ENCODE measurements at regions not wholly inside any gene's neighbourhood (a gene's known extent, or its start where the extent isn't known, plus 50 kb on each side); places are given as distances from the start of the nearest gene placed in this dataset.

GRCh38 chr5:109485030-109485429, 75.3 kb upstream of the PJA2 start:
- Histone ChIP-seq H3K4me3 (no peak overlapping the region), H3K36me3 (no peaks in the 10 kb centered on the region), H3K27me3 (no peaks in the 10 kb centered on the region), H3K27ac (no peak overlapping the region), H3K9me3 (no peaks in the 10 kb centered on the region), H3K4me1 (peaks cover 6% of the 10 kb centered on the region)
- WGBS = 28% methylated on average over 8 of the region's 8 CpGs
- peak in 1 of 2 donors; percentile 68 for DNase-seq (ENCODE audit: low spot score in 2 of 2)
- TF ChIP-seq EP300 (IDR thresholded peaks at IDR 0.05) (no peak), CTCF (IDR thresholded peaks at IDR 0.05) (no peak), POLR2A (IDR thresholded peaks at IDR 0.05) (no peak), POLR2AphosphoS5 (IDR thresholded peaks at IDR 0.05) (no peak)

- no peak for DNase-seq (ENCODE audit: low spot score in 2 of 2)
- WGBS = 39% methylated on average over 3 of the region's 3 CpGs
- Histone ChIP-seq H3K4me3 (no peak overlapping the region), H3K27ac (no peak overlapping the region), H3K27me3 (no peaks in the 10 kb centered on the region), H3K4me1 (peaks cover 6% of the 10 kb centered on the region), H3K36me3 (no peaks in the 10 kb centered on the region), H3K9me3 (no peaks in the 10 kb centered on the region)
- TF ChIP-seq POLR2A (IDR thresholded peaks at IDR 0.05) = no peak
- TF ChIP-seq EP300 (IDR thresholded peaks at IDR 0.05) = no peak
- TF ChIP-seq POLR2AphosphoS5 (IDR thresholded peaks at IDR 0.05) = no peak
- no peak for TF ChIP-seq CTCF (IDR thresholded peaks at IDR 0.05)
These were observed 74.8 kb upstream of the PJA2 start for GRCh38 chr5:109484597-109484996.

- Histone ChIP-seq H3K36me3 (no peaks in the 10 kb centered on the region), H3K27me3 (no peaks in the 10 kb centered on the region), H3K4me1 (peaks cover 6% of the 10 kb centered on the region), H3K9me3 (no peaks in the 10 kb centered on the region), H3K4me3 (no peak overlapping the region), H3K27ac (no peak overlapping the region)
- DNase-seq (ENCODE audit: low spot score in 2 of 2) = no peak
- TF ChIP-seq POLR2AphosphoS5 (IDR thresholded peaks at IDR 0.05) = no peak
- TF ChIP-seq EP300 (IDR thresholded peaks at IDR 0.05) = no peak
- no peak for TF ChIP-seq CTCF (IDR thresholded peaks at IDR 0.05)
- TF ChIP-seq POLR2A (IDR thresholded peaks at IDR 0.05) = no peak
- WGBS = 59% methylated on average over 2 of the region's 2 CpGs
These were observed 73.7 kb upstream of the PJA2 start for GRCh38 chr5:109483395-109483971.

GRCh38 chr5:109482748-109483147, 73.0 kb upstream of the PJA2 start:
- Histone ChIP-seq H3K36me3 (no peaks in the 10 kb centered on the region), H3K4me1 (peaks cover 6% of the 10 kb centered on the region), H3K9me3 (no peaks in the 10 kb centered on the region), H3K27ac (no peak overlapping the region), H3K4me3 (no peak overlapping the region), H3K27me3 (no peaks in the 10 kb centered on the region)
- no peak for DNase-seq (ENCODE audit: low spot score in 2 of 2)
- WGBS = 74% methylated on average over 5 of the region's 5 CpGs
- TF ChIP-seq POLR2A (IDR thresholded peaks at IDR 0.05) (no peak), POLR2AphosphoS5 (IDR thresholded peaks at IDR 0.05) (no peak), CTCF (IDR thresholded peaks at IDR 0.05) (no peak), EP300 (IDR thresholded peaks at IDR 0.05) (no peak)

GRCh38 chr5:109479260-109479860, 69.6 kb upstream of the PJA2 start:
- DNase-seq (ENCODE audit: low spot score in 2 of 2) = no peak
- Histone ChIP-seq H3K4me3 (no peak overlapping the region), H3K4me1 (no peaks in the 10 kb centered on the region), H3K9me3 (no peaks in the 10 kb centered on the region), H3K27ac (no peak overlapping the region), H3K27me3 (no peaks in the 10 kb centered on the region), H3K36me3 (no peaks in the 10 kb centered on the region)
- TF ChIP-seq POLR2AphosphoS5 (IDR thresholded peaks at IDR 0.05) = no peak
- no peak for TF ChIP-seq POLR2A (IDR thresholded peaks at IDR 0.05)
- TF ChIP-seq CTCF (IDR thresholded peaks at IDR 0.05) = no peak
- TF ChIP-seq EP300 (IDR thresholded peaks at IDR 0.05) = no peak
- 38% methylated on average over 2 of the region's 2 CpGs for WGBS

All from suprapubic skin (tissue), 4 donors.